Hematopoietic multipotent progenitor cell treated with erythropoietin and hydrocortisone succinate and interleukin-3 and kit ligand, for 6 days (in vitro differentiated cells): ENCODE measurements at regions not wholly inside any gene's neighbourhood (a gene's known extent, or its start where the extent isn't known, plus 50 kb on each side); places are given as distances from the start of the nearest gene placed in this dataset.
"Not testable (repeated sequence)": the region's sequence is repeated elsewhere in the genome, so short reads cannot be mapped to it uniquely, and the experiment has no call there.

Experiments used
- DNase-seq: peaks from one replicate; pipeline ENCODE4 v3.0.0-alpha.2; 2015

- DNase-seq: no peak
These were observed 56.4 kb upstream of the XIRP2 start for GRCh38 chr2:166831930-166832329.

- DNase-seq: no peak
These were observed 62.4 kb upstream of the XIRP2 start for GRCh38 chr2:166825914-166826313.

GRCh38 chr2:166814335-166814734 is 73.9 kb upstream of the XIRP2 start:
- DNase-seq: no peak

- DNase-seq: no peak
These were observed 76.0 kb upstream of the XIRP2 start for GRCh38 chr2:166812166-166812891.

- DNase-seq: no peak
These were observed 82.5 kb upstream of the XIRP2 start for GRCh38 chr2:166805753-166806152.

- peak; percentile 46 for DNase-seq
These were observed 84.8 kb upstream of the XIRP2 start for GRCh38 chr2:166803373-166804000.

- no peak for DNase-seq
These were observed 85.8 kb upstream of the XIRP2 start for GRCh38 chr2:166802475-166802874.

- DNase-seq: peak; percentile 25
These were observed 95.5 kb upstream of the XIRP2 start for GRCh38 chr2:166792808-166793207.

GRCh38 chr2:166786707-166787106 is 101.6 kb upstream of the XIRP2 start:
- no peak for DNase-seq

- no peak for DNase-seq
These were observed 103.9 kb upstream of the XIRP2 start for GRCh38 chr2:166784296-166784946.

GRCh38 chr2:166775176-166775575 is 113.1 kb upstream of the XIRP2 start:
- no peak for DNase-seq

GRCh38 chr2:166773308-166773949 is 114.9 kb upstream of the XIRP2 start:
- DNase-seq: no peak

GRCh38 chr2:166768393-166769123 is 119.7 kb upstream of the XIRP2 start:
- no peak for DNase-seq

GRCh38 chr2:166766769-166767322 is 121.4 kb upstream of the XIRP2 start:
- not testable (repeated sequence) for DNase-seq

GRCh38 chr2:166766220-166766619 is 122.1 kb upstream of the XIRP2 start:
- DNase-seq: no peak

GRCh38 chr2:166765141-166765540 is 123.1 kb upstream of the XIRP2 start:
- DNase-seq: no peak

- DNase-seq: no peak
These were observed 123.6 kb upstream of the XIRP2 start for GRCh38 chr2:166764702-166765101.

- no peak for DNase-seq
These were observed 124.1 kb upstream of the XIRP2 start for GRCh38 chr2:166764216-166764615.

- no peak for DNase-seq
These were observed 125.5 kb upstream of the XIRP2 start for GRCh38 chr2:166762746-166763145.

GRCh38 chr2:166758956-166759355 is 129.3 kb upstream of the XIRP2 start:
- DNase-seq: no peak

- DNase-seq: no peak
These were observed 137.7 kb upstream of the XIRP2 start for GRCh38 chr2:166750624-166751023.

GRCh38 chr2:166744117-166744516 is 144.2 kb upstream of the XIRP2 start:
- not testable (repeated sequence) for DNase-seq

GRCh38 chr2:166743482-166743881 is 144.8 kb upstream of the XIRP2 start:
- DNase-seq: not testable (repeated sequence)
